Spleen (tissue), 7 donors: ENCODE measurements at regions not wholly inside any gene's neighbourhood (a gene's known extent, or its start where the extent isn't known, plus 50 kb on each side); places are given as distances from the start of the nearest gene placed in this dataset.

ENCODE experiments used
- POLR2A ChIP-seq, 3 donors: fragments of 450-650 bp; IDR thresholded peaks; one replicate each; pipeline ENCODE4 v1.5.1; 2017; ENCODE audit warnings: antibody characterized with exemption in 3 of 3, mild to moderate bottlenecking in 1 of 3
- POLR2AphosphoS5 ChIP-seq, 3 donors: sonication (generic); formaldehyde crosslinking; IDR thresholded peaks; one replicate each; pipeline ENCODE4 v1.5.1; 2017; ENCODE audit warnings: antibody characterized with exemption in 3 of 3
- TF ChIP-seq, protein P1 (sequence below), 11 experiments: fragments of 200-600 bp in 7 of 11; fragments of 450-650 bp in 4 of 11; sonication (generic) in 4 of 11; IDR thresholded peaks in 8 of 11; conservative IDR thresholded peaks in 3 of 11; 1 replicate in 7 of 11; 2 replicates in 4 of 11; pipeline versions ENCODE4 v1.4.0 to v1.8.0; 2016 to 2021; ENCODE audit warnings: antibody characterized with exemption in 11 of 11, inconsistent platforms in 4 of 11, mild to moderate bottlenecking in 1 of 11
- donor health status: DM: no; HTN: no; CAD: no; lungs with moderate emphysema.
- donor health status: DM: no; HTN: no; CAD: no.
- donor health status: DM: no; HTN: no; CAD: no.

DNA sequence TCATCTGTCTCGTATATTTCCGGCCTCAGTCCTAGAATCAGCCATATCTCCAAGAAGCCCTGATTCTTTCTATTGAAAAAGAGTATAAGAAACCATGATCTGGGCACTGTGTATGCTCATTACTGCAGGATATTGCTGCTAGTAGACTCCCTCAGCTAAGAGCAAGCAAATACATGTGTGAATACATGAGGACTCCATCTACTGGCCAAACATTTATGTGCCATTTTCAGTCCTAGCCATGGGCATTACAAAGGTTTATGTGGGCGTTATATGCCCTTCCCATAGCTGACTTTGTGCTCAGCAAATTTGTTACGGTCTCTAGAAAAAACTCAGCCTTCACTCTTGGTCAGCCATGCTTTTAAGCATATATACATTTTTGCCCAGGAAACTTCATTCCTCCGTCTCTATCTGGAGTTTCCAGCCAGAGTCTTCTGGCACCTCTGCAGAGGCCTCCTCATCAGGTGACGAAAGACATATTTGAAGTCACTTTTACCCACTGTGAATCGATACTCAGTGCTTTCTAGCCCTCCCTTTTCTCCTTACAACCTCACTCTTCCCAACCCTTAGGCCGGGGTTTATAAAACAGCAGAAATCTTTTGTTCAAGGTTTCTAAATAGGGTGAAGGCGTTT, 1495.6 kb upstream of the CDH6 start:
- TF ChIP-seq, protein P1, sequence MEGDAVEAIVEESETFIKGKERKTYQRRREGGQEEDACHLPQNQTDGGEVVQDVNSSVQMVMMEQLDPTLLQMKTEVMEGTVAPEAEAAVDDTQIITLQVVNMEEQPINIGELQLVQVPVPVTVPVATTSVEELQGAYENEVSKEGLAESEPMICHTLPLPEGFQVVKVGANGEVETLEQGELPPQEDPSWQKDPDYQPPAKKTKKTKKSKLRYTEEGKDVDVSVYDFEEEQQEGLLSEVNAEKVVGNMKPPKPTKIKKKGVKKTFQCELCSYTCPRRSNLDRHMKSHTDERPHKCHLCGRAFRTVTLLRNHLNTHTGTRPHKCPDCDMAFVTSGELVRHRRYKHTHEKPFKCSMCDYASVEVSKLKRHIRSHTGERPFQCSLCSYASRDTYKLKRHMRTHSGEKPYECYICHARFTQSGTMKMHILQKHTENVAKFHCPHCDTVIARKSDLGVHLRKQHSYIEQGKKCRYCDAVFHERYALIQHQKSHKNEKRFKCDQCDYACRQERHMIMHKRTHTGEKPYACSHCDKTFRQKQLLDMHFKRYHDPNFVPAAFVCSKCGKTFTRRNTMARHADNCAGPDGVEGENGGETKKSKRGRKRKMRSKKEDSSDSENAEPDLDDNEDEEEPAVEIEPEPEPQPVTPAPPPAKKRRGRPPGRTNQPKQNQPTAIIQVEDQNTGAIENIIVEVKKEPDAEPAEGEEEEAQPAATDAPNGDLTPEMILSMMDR (IDR thresholded peaks at IDR 0.05 in 8 of 11, conservative IDR thresholded peaks at IDR 0.05 in 3 of 11): no peak
- TF ChIP-seq POLR2AphosphoS5 (IDR thresholded peaks at IDR 0.05) (no peak), POLR2A (IDR thresholded peaks at IDR 0.05) (no peak)
